C4-2B (cell line): ENCODE measurements at regions not wholly inside any gene's neighbourhood (a gene's known extent, or its start where the extent isn't known, plus 50 kb on each side); places are given as distances from the start of the nearest gene placed in this dataset.

Source experiments
- ZFX ChIP-seq: fragments of 450-650 bp; IDR thresholded peaks from 2 replicates; pipeline ENCODE4 v1.6.1; 2017
- TF ChIP-seq, protein P1 (sequence below): fragments of 450-650 bp; conservative IDR thresholded peaks from 2 replicates; pipeline ENCODE4 v1.5.1; 2017; ENCODE audit warnings: mild to moderate bottlenecking

DNA sequence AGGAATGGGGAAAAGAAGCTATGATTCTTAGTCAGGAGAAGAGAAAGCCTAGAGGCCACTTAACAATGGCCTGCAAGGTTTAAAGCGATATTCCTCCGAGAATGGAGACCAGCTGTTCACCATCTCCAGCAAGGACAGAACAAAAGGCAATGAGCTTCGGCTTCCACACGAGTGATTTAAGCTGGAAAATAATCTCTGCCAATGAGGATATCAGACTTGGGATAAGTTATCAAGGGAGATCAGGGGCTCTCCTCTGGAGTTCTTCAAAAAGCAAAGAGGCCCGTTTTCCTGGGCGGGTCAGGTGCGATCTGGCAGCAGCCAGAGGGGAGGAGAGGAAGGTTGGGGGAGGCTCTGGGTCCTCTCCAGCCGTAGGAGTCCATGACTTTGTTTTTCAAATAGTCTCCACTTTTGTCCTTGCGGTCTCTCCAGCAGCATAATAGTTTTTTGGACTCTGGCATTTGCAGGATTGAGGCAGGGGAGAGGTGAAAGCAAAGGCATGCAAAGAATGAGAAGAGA, 211.3 kb downstream of the SKIDA1 start:
- TF ChIP-seq, protein P1, sequence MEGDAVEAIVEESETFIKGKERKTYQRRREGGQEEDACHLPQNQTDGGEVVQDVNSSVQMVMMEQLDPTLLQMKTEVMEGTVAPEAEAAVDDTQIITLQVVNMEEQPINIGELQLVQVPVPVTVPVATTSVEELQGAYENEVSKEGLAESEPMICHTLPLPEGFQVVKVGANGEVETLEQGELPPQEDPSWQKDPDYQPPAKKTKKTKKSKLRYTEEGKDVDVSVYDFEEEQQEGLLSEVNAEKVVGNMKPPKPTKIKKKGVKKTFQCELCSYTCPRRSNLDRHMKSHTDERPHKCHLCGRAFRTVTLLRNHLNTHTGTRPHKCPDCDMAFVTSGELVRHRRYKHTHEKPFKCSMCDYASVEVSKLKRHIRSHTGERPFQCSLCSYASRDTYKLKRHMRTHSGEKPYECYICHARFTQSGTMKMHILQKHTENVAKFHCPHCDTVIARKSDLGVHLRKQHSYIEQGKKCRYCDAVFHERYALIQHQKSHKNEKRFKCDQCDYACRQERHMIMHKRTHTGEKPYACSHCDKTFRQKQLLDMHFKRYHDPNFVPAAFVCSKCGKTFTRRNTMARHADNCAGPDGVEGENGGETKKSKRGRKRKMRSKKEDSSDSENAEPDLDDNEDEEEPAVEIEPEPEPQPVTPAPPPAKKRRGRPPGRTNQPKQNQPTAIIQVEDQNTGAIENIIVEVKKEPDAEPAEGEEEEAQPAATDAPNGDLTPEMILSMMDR, result no peak
- no peak for TF ChIP-seq ZFX
